ENCODE measurements at regions not wholly inside any gene's neighbourhood (a gene's known extent, or its start where the extent isn't known, plus 50 kb on each side); places are given as distances from the start of the nearest gene placed in this dataset.

DNA sequence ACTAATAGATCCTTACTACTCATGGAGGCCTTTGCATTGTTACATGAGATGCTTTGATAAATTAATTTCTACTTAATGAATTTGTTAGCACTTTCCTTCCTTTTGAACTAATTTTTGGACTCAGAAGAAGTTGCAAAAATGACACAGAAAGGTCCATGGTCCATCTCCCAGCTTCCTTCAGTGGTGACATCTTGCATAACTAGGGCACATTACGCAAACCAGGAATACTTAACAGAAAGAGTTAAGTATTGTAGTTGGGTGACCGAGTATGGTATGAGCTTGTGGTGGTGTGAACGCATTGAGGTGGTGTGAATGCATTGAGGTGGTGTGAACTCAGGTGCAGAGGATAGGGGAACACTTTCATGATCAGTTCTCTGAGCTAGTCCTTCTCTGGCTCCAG lies 151.1 kb upstream of the TWIST2 start:
- Histone ChIP-seq H3K36me3 (no peaks in the 10 kb centered on the region), H3K9me3 (no peaks in the 10 kb centered on the region), H3K4me3 (no peak overlapping the region), H3K27ac (no peak overlapping the region), H3K27me3 (no peaks in the 10 kb centered on the region), H3K4me1 (peaks cover 0 to 39% of the 10 kb centered on the region in 2 donors)
- TF ChIP-seq, protein P1, sequence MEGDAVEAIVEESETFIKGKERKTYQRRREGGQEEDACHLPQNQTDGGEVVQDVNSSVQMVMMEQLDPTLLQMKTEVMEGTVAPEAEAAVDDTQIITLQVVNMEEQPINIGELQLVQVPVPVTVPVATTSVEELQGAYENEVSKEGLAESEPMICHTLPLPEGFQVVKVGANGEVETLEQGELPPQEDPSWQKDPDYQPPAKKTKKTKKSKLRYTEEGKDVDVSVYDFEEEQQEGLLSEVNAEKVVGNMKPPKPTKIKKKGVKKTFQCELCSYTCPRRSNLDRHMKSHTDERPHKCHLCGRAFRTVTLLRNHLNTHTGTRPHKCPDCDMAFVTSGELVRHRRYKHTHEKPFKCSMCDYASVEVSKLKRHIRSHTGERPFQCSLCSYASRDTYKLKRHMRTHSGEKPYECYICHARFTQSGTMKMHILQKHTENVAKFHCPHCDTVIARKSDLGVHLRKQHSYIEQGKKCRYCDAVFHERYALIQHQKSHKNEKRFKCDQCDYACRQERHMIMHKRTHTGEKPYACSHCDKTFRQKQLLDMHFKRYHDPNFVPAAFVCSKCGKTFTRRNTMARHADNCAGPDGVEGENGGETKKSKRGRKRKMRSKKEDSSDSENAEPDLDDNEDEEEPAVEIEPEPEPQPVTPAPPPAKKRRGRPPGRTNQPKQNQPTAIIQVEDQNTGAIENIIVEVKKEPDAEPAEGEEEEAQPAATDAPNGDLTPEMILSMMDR (IDR thresholded peaks at IDR 0.05) = no peak
- DNase-seq (ENCODE audit: low spot score) = no peak

DNA sequence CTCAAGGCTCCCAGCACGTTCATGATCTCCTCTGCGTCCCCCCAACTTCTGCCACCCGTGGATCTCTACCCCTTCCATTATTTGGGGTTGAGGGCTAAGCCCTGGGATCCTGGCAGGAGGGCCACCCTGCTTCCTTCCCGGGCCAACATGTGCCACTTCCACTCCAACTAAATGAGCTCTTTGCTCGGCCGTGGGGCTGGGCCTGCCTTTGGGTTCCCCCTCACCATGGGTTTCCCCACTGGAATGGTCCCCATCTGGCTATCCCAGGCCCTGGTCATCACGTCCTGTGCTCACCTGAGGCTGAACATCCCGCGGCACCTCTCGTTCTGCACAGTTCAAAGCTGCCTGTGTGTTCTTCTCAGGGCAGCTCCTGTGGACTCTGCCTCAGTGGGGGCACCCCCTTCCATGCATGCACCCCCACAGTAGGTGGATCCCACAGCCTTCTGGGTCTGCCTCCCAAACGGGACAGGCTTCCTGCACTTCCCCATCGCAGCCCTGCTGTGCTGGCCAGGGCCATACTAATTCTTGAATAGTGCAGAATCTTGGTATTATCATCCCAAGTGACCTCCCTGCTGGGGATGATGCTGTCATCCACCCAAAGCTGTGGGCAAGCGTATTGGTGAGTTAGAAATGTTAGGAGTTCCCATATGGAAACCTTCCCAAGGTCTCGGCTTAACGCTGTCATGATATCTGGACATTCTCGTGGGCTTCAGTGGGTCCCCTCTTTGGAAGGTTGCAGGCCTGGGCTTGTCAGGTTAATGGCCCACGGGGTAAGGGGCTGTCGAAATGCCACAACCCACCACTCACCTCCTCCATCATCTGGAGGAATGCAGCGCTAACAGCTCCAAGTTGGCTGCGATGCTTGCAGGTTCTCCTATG lies 150.5 kb upstream of the TWIST2 start:
- TF ChIP-seq, protein P1 (IDR thresholded peaks at IDR 0.05) = no peak
- Histone ChIP-seq H3K27ac (no peak overlapping the region), H3K9me3 (no peaks in the 10 kb centered on the region), H3K4me3 (no peak overlapping the region), H3K36me3 (no peaks in the 10 kb centered on the region), H3K27me3 (no peaks in the 10 kb centered on the region), H3K4me1 (peaks cover 0 to 39% of the 10 kb centered on the region in 2 donors)
- DNase-seq (ENCODE audit: low spot score) = no peak

DNA sequence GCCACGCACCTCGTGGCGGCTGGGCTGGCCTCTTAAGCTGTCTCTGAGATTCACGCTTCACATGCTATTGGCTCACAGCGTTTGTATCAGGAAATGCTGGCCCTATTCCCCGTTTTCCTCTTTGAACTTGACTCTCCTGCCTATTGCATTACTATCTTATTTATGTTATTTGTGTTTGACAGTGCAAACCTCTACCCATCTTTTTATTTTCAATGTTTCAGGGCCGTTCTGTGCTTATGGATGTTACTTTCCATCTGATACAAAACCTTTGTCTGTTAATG lies 149.9 kb upstream of the TWIST2 start:
- Histone ChIP-seq H3K27me3 (no peaks in the 10 kb centered on the region), H3K27ac (no peak overlapping the region), H3K4me1 (peaks cover 0 to 39% of the 10 kb centered on the region in 2 donors), H3K36me3 (no peaks in the 10 kb centered on the region), H3K9me3 (no peaks in the 10 kb centered on the region), H3K4me3 (no peak overlapping the region)
- TF ChIP-seq, protein P1 (IDR thresholded peaks at IDR 0.05) = no peak
- DNase-seq (ENCODE audit: low spot score) = no peak

DNA sequence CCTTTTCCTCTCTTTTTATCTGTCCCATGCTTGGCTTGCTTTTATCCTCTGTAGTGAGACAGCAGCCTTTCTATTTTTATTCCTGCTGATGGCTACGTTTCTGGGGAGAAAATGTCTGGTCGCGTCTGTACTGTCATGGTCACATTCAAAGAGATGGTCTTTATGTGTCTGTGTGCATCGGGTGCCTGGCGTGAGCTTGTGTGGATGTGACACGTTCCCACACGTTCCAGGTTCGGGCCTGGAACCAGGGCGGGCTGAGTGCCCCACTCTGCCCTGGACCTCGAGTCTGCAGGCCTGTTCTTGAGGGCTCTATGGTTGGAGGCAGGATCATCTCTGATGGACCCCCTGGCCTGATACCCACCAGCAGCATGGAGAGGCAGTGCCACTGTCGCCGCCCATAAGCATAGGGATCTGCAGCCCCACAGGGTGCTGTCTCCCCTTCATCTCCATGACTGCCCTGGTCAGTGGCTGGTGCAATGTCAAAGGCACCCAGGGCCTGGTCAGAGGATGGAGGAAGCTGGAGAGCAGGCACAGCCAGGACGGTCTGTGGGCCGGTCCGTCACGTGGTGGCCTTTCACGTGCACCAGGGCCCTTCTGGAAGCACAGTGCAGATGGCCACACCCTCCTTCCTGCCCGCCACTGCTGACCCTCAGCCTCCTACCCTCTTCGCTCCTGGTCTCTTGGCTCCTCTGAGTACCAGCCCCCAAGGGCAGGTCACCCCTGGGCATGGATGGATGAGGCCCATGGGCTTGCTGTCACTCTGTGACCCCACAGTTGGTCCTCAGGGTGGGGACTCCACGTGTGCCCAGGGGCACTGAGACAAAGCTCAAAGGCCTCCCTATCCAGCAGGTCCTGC lies 149.2 kb upstream of the TWIST2 start:
- TF ChIP-seq, protein P1 (IDR thresholded peaks at IDR 0.05) = no peak
- H3K27me3 ChIP-seq = no peaks in the 10 kb centered on the region
- peaks cover 0 to 39% of the 10 kb centered on the region in 2 donors for H3K4me1 ChIP-seq
- H3K4me3 ChIP-seq = no peak overlapping the region
- no peaks in the 10 kb centered on the region for H3K36me3 ChIP-seq
- no peak overlapping the region for H3K27ac ChIP-seq
- H3K9me3 ChIP-seq = no peaks in the 10 kb centered on the region
- no peak for DNase-seq (ENCODE audit: low spot score)

DNA sequence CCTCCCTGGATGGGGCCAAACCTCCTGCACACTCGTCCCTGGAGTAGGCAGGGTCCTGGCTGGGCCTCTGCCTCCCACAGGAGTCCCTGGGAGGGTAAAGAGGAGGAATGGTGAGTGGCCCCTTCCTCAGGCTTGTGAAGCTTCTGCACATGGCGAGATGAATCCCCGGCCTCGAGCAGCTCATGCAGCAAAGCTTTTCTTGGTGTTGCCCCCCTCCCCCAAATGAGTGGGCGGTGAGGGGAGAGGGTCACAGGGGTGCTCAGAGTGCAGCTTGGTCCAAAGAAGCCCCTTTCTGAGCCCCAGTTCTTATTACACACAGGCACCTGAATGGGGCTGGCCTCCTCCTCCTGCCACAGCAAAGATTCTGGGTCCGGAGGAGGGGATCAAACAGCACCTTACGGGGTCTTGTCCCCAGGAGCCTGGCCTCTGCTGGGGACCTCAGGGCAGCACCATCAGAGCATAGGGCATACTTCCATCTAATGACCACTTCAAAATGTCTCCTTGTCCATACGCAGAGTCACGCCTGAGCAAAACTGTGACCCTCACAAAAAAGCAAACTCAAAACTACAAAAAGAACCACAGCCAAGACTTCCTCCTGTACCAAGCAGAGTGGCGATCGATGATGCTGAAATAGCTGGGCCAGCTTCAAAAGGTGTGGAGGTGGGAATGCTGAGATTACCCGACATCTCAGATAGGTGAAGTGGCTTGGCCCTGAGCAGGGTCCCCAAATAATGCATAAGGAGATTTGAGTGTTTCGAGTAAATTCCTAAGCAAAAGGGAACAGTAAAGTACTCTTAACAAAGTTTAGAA lies 148.4 kb upstream of the TWIST2 start:
- peaks cover 0 to 39% of the 10 kb centered on the region in 2 donors for H3K4me1 ChIP-seq
- H3K4me3 ChIP-seq = no peak overlapping the region
- no peaks in the 10 kb centered on the region for H3K36me3 ChIP-seq
- TF ChIP-seq, protein P1 (IDR thresholded peaks at IDR 0.05) = no peak
- H3K9me3 ChIP-seq = no peaks in the 10 kb centered on the region
- peak overlapping the region in 1 of 2 donors; percentile 5 for H3K27ac ChIP-seq
- H3K27me3 ChIP-seq = no peaks in the 10 kb centered on the region
- DNase-seq (ENCODE audit: low spot score) = no peak
